Activated CD8-positive, alpha-beta T cell treated with anti-CD3 and anti-CD28 coated beads for 36 hours (primary cell): ENCODE measurements at regions not wholly inside any gene's neighbourhood (a gene's known extent, or its start where the extent isn't known, plus 50 kb on each side); places are given as distances from the start of the nearest gene placed in this dataset.

ENCODE experiments used
- ATAC-seq: fragments of 200-7000 bp; cut with Tn5 transposase; one replicate; pipeline ENCODE4 v1.10.0; 2021; ENCODE audit warnings: mild to moderate bottlenecking, moderate library complexity
- CTCF ChIA-PET: fragments of 350-600 bp; sonication (Branson Sonifier 250); formaldehyde crosslinking; loops from one replicate; lab custom pipeline; 2021; ENCODE audit warnings: antibody characterized with exemption; lab: Charles Lee
- POLR2A ChIA-PET: fragments of 350-600 bp; sonication (Branson Sonifier 250); formaldehyde crosslinking; loops from one replicate; lab custom pipeline; 2021; ENCODE audit warnings: antibody characterized with exemption; lab: Charles Lee
- DNase-seq: peaks from one replicate; pipeline ENCODE4 v3.0.0-alpha.2; 2020
- H3K27ac Mint-ChIP-seq: one replicate; pipeline ENCODE4 v1.8.0; 2021; ENCODE audit warnings: mild to moderate bottlenecking, mixed read lengths
- H3K27me3 Mint-ChIP-seq: one replicate; pipeline ENCODE4 v1.8.0; 2021; ENCODE audit warnings: mixed read lengths
- H3K36me3 Mint-ChIP-seq: one replicate; pipeline ENCODE4 v1.8.0; 2021; ENCODE audit warnings: low read depth, mixed read lengths
- H3K4me1 Mint-ChIP-seq: one replicate; pipeline ENCODE4 v1.8.0; 2021; ENCODE audit warnings: low read depth, mixed read lengths
- H3K4me3 Mint-ChIP-seq: one replicate; pipeline ENCODE4 v1.8.0; 2021; ENCODE audit warnings: mild to moderate bottlenecking, moderate library complexity, mixed read lengths
- H3K9me3 Mint-ChIP-seq: one replicate; pipeline ENCODE4 v1.8.0; 2021; ENCODE audit warnings: mixed read lengths
- CTCF ChIP-seq: fragments of 200-600 bp; IDR thresholded peaks from one replicate; pipeline ENCODE4 v1.8.0; 2022; ENCODE audit warnings: antibody characterized with exemption, mild to moderate bottlenecking
- intact Hi-C: fragments of 100-400 bp; cut with micrococcal nuclease; formaldehyde crosslinking; loops from one replicate; pipeline ENCODE4 v1.10.0; 2022

- TF ChIP-seq CTCF: no peak
- POLR2A ChIA-PET: no interaction called here
- H3K9me3 Mint-ChIP-seq: peaks cover 5% of the 10 kb centered on the region
- no peaks in the 10 kb centered on the region for H3K27me3 Mint-ChIP-seq
- no peak overlapping the region for H3K27ac Mint-ChIP-seq
- no peaks in the 10 kb centered on the region for H3K36me3 Mint-ChIP-seq
- intact Hi-C loops: no loop called here
- CTCF ChIA-PET: no interaction called here
- no peaks in the 10 kb centered on the region for H3K4me1 Mint-ChIP-seq
- H3K4me3 Mint-ChIP-seq: no peak overlapping the region
- ATAC-seq (no peak), DNase-seq (no peak)
These were observed 412.7 kb upstream of the SORCS1 start for GRCh38 chr10:107577221-107577620.

- no peaks in the 10 kb centered on the region for H3K27me3 Mint-ChIP-seq
- ATAC-seq (no peak), DNase-seq (no peak)
- no peak overlapping the region for H3K27ac Mint-ChIP-seq
- intact Hi-C loops: no loop called here
- no peak overlapping the region for H3K4me3 Mint-ChIP-seq
- H3K36me3 Mint-ChIP-seq: no peaks in the 10 kb centered on the region
- no peak for TF ChIP-seq CTCF
- ChIA-PET CTCF (no interaction called here), POLR2A (no interaction called here)
- no peaks in the 10 kb centered on the region for H3K4me1 Mint-ChIP-seq
- H3K9me3 Mint-ChIP-seq: peaks cover 5% of the 10 kb centered on the region
These were observed 412.2 kb upstream of the SORCS1 start for GRCh38 chr10:107576746-107577145.

GRCh38 chr10:107565014-107565413, 400.5 kb upstream of the SORCS1 start:
- intact Hi-C loops: no loop called here
- ChIA-PET CTCF (no interaction called here), POLR2A (no interaction called here)
- Mint-ChIP-seq H3K4me1 (no peaks in the 10 kb centered on the region), H3K4me3 (no peak overlapping the region), H3K9me3 (peaks cover 10% of the 10 kb centered on the region), H3K27ac (no peak overlapping the region), H3K27me3 (no peaks in the 10 kb centered on the region), H3K36me3 (no peaks in the 10 kb centered on the region)
- DNase-seq (no peak), ATAC-seq (no peak)
- TF ChIP-seq CTCF: no peak

- H3K27ac Mint-ChIP-seq: no peak overlapping the region
- H3K4me3 Mint-ChIP-seq: no peak overlapping the region
- H3K9me3 Mint-ChIP-seq: peaks cover 5% of the 10 kb centered on the region
- DNase-seq (no peak), ATAC-seq (no peak)
- ChIA-PET POLR2A (no interaction called here), CTCF (no interaction called here)
- intact Hi-C loops: no loop called here
- H3K27me3 Mint-ChIP-seq: no peaks in the 10 kb centered on the region
- H3K36me3 Mint-ChIP-seq: no peaks in the 10 kb centered on the region
- TF ChIP-seq CTCF: no peak
- no peaks in the 10 kb centered on the region for H3K4me1 Mint-ChIP-seq
These were observed 396.7 kb upstream of the SORCS1 start for GRCh38 chr10:107561136-107561650.

GRCh38 chr10:107557916-107558315, 393.4 kb upstream of the SORCS1 start:
- no peak for TF ChIP-seq CTCF
- H3K27ac Mint-ChIP-seq: no peak overlapping the region
- ATAC-seq (no peak), DNase-seq (no peak)
- H3K27me3 Mint-ChIP-seq: no peaks in the 10 kb centered on the region
- intact Hi-C loops: no loop called here
- H3K4me1 Mint-ChIP-seq: no peaks in the 10 kb centered on the region
- H3K9me3 Mint-ChIP-seq: peaks cover 3% of the 10 kb centered on the region
- H3K36me3 Mint-ChIP-seq: no peaks in the 10 kb centered on the region
- ChIA-PET CTCF (no interaction called here), POLR2A (no interaction called here)
- no peak overlapping the region for H3K4me3 Mint-ChIP-seq
